Astrocyte (in vitro differentiated cells and primary cell): ENCODE measurements at regions not wholly inside any gene's neighbourhood (a gene's known extent, or its start where the extent isn't known, plus 50 kb on each side); places are given as distances from the start of the nearest gene placed in this dataset.

Experiments used
- DNase-seq: peaks from one replicate; pipeline ENCODE4 v3.0.0-alpha.2; 2010; ENCODE audit warnings: low read depth
- FAIRE-seq: peaks from 2 replicates; lab custom pipeline; 2011; peaks lifted over from hg19 to GRCh38; lab: Jason Lieb, UNC
- H2AFZ ChIP-seq: 2 replicates; pipeline ENCODE4 v1.6.0; 2012; ENCODE audit warnings: low read depth, low read length, inconsistent platforms
- H3K27ac ChIP-seq: 2 replicates; pipeline ENCODE4 v1.5.1; 2011; ENCODE audit warnings: low read depth, low read length, inconsistent platforms
- H3K27me3 ChIP-seq: 2 replicates; pipeline ENCODE4 v1.6.0; 2011; ENCODE audit warnings: low read length, inconsistent platforms; ENCODE audit not compliant: insufficient read depth
- H3K36me3 ChIP-seq: 2 replicates; pipeline ENCODE4 v1.5.1; 2011; ENCODE audit warnings: low read length, inconsistent platforms; ENCODE audit not compliant: insufficient read depth
- H3K4me1 ChIP-seq: 2 replicates; pipeline ENCODE4 v1.5.1; 2011; ENCODE audit warnings: low read length, inconsistent platforms; ENCODE audit not compliant: insufficient read depth
- H3K4me2 ChIP-seq: 2 replicates; pipeline ENCODE4 v1.6.0; 2012; ENCODE audit warnings: low read length, inconsistent platforms
- H3K4me3 ChIP-seq: 2 replicates; pipeline ENCODE4 v1.5.1; 2011; ENCODE audit warnings: low read depth, mild to moderate bottlenecking, low read length, inconsistent platforms; ENCODE audit not compliant: insufficient read depth
- H3K79me2 ChIP-seq: 2 replicates; pipeline ENCODE4 v1.6.0; 2012; ENCODE audit warnings: mild to moderate bottlenecking, low read length, inconsistent platforms; ENCODE audit not compliant: insufficient read depth
- H3K9ac ChIP-seq: 2 replicates; pipeline ENCODE4 v1.6.0; 2012; ENCODE audit warnings: mild to moderate bottlenecking, low read length, inconsistent platforms
- H3K9me3 ChIP-seq: 2 replicates; pipeline ENCODE4 v1.5.1; 2012; ENCODE audit warnings: low read depth, mild to moderate bottlenecking, low read length, inconsistent platforms; ENCODE audit not compliant: insufficient read depth
- H4K20me1 ChIP-seq: 2 replicates; pipeline ENCODE4 v1.6.0; 2012; ENCODE audit warnings: low read length, inconsistent platforms; ENCODE audit not compliant: insufficient read depth
- H3K27ac Mint-ChIP-seq: one replicate; pipeline ENCODE4 v1.8.0; 2021; ENCODE audit warnings: mild to moderate bottlenecking, mixed read lengths; ENCODE audit not compliant: unreplicated experiment
- H3K27me3 Mint-ChIP-seq: one replicate; pipeline ENCODE4 v1.8.0; 2021; ENCODE audit warnings: low read depth, mixed read lengths; ENCODE audit not compliant: unreplicated experiment
- H3K36me3 Mint-ChIP-seq: one replicate; pipeline ENCODE4 v1.8.0; 2021; ENCODE audit warnings: low read depth, mixed read lengths; ENCODE audit not compliant: unreplicated experiment
- H3K4me1 Mint-ChIP-seq: one replicate; pipeline ENCODE4 v1.8.0; 2021; ENCODE audit warnings: low read depth, mixed read lengths; ENCODE audit not compliant: unreplicated experiment
- H3K4me3 Mint-ChIP-seq: one replicate; pipeline ENCODE4 v1.8.0; 2021; ENCODE audit warnings: mild to moderate bottlenecking, moderate library complexity, mixed read lengths; ENCODE audit not compliant: unreplicated experiment
- H3K9me3 Mint-ChIP-seq: one replicate; pipeline ENCODE4 v1.8.0; 2021; ENCODE audit warnings: mild to moderate bottlenecking, mixed read lengths; ENCODE audit not compliant: unreplicated experiment
- CTCF ChIP-seq: IDR thresholded peaks from 2 replicates; pipeline ENCODE4 v1.5.1; 2011; ENCODE audit warnings: low read depth, mild to moderate bottlenecking, inconsistent platforms, low read length, moderate library complexity; ENCODE audit not compliant: insufficient read depth
- EZH2 ChIP-seq: IDR thresholded peaks from 2 replicates; pipeline ENCODE4 v1.6.1; 2012; ENCODE audit warnings: mild to moderate bottlenecking, low read length, inconsistent platforms; ENCODE audit not compliant: insufficient read depth

DNA sequence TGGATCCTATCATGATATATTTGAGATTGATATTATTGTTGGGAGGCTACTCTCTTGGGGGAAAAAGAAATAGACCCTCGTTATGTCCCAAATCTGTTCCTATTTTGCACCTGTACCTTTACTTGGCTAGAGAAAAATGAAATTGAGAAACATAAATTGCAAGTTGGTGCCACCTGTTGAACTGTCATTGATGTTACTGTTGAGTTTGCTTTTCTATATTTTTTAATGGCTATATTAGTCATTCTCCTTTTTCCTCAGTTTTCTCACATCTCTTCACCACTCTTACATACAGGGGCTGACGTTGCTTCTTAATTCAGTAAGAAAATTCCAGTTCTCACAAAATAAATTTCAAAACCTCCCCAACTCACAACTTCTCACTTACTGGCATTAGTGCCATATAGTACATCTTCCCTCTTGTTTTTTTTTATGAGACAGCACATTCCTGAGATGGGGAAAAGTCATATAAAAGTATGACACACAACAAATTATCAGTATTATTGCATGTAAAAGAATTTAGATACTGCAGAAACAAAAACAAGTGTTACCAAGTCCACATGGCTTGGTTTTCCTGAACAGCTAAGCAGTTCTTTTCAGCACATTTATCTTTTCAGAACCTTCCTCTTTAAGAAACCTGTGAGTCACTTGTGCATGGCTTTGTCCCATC is 348.3 kb upstream of the DSEL start:
- Histone ChIP-seq H4K20me1 (no peaks in the 10 kb centered on the region), H3K36me3 (no peaks in the 10 kb centered on the region), H3K27ac (peak overlapping the region; percentile 22), H2AFZ (no peak overlapping the region), H3K9ac (no peak overlapping the region), H3K79me2 (no peaks in the 10 kb centered on the region), H3K4me2 (no peak overlapping the region), H3K4me3 (no peak overlapping the region), H3K9me3 (no peaks in the 10 kb centered on the region), H3K4me1 (peaks cover 3% of the 10 kb centered on the region), H3K27me3 (no peaks in the 10 kb centered on the region)
- H3K4me3 Mint-ChIP-seq: no peak overlapping the region
- TF ChIP-seq EZH2: no peak
- TF ChIP-seq CTCF: no peak
- DNase-seq (peak; percentile 64), FAIRE-seq (peak; percentile 99)
- H3K27me3 Mint-ChIP-seq: no peaks in the 10 kb centered on the region
- H3K9me3 Mint-ChIP-seq: no peaks in the 10 kb centered on the region
- peaks cover 19% of the 10 kb centered on the region for H3K4me1 Mint-ChIP-seq
- H3K27ac Mint-ChIP-seq: no peak overlapping the region
- no peaks in the 10 kb centered on the region for H3K36me3 Mint-ChIP-seq

GRCh38 chr18:67862069-67862468 is 345.5 kb upstream of the DSEL start:
- Histone ChIP-seq H3K4me1 (peaks cover 3% of the 10 kb centered on the region), H3K36me3 (no peaks in the 10 kb centered on the region), H3K4me3 (no peak overlapping the region), H3K27me3 (no peaks in the 10 kb centered on the region), H2AFZ (no peak overlapping the region), H4K20me1 (no peaks in the 10 kb centered on the region), H3K4me2 (peak overlapping the region; percentile 23), H3K9ac (no peak overlapping the region), H3K9me3 (no peaks in the 10 kb centered on the region), H3K27ac (no peak overlapping the region), H3K79me2 (no peaks in the 10 kb centered on the region)
- Mint-ChIP-seq H3K4me1 (peaks cover 19% of the 10 kb centered on the region), H3K36me3 (no peaks in the 10 kb centered on the region), H3K27ac (peak overlapping the region; percentile 78), H3K9me3 (peaks cover 5% of the 10 kb centered on the region), H3K27me3 (no peaks in the 10 kb centered on the region), H3K4me3 (no peak overlapping the region)
- DNase-seq: peak; percentile 48
- FAIRE-seq: peak; percentile 70
- TF ChIP-seq CTCF (no peak), EZH2 (no peak)

GRCh38 chr18:67854340-67854739 is 337.8 kb upstream of the DSEL start:
- FAIRE-seq: no peak
- H3K27ac Mint-ChIP-seq: no peak overlapping the region
- TF ChIP-seq EZH2 (no peak), CTCF (no peak)

More at GRCh38 chr18:67854340-67854739, 337.8 kb upstream of the DSEL start:
- Mint-ChIP-seq H3K9me3 (peaks cover 5% of the 10 kb centered on the region), H3K36me3 (no peaks in the 10 kb centered on the region), H3K4me1 (no peaks in the 10 kb centered on the region), H3K27me3 (no peaks in the 10 kb centered on the region), H3K4me3 (no peak overlapping the region)
- H3K79me2 ChIP-seq: no peaks in the 10 kb centered on the region
- no peaks in the 10 kb centered on the region for H3K4me1 ChIP-seq
- H3K27me3 ChIP-seq: no peaks in the 10 kb centered on the region
- H3K27ac ChIP-seq: no peak overlapping the region
- DNase-seq: no peak
- H3K36me3 ChIP-seq: no peaks in the 10 kb centered on the region
- no peak overlapping the region for H2AFZ ChIP-seq
- H4K20me1 ChIP-seq: no peaks in the 10 kb centered on the region
- no peaks in the 10 kb centered on the region for H3K9me3 ChIP-seq
- no peak overlapping the region for H3K9ac ChIP-seq
- no peak overlapping the region for H3K4me3 ChIP-seq
- no peak overlapping the region for H3K4me2 ChIP-seq
